ACC112 (cell line): ENCODE measurements at regions not wholly inside any gene's neighbourhood (a gene's known extent, or its start where the extent isn't known, plus 50 kb on each side); places are given as distances from the start of the nearest gene placed in this dataset.

Experiments used
- H2AFZ ChIP-seq: fragments of 200-600 bp; sonication (generic); one replicate; pipeline ENCODE4 v1.6.0; 2017; ENCODE audit warnings: antibody characterized with exemption, low read length; ENCODE audit not compliant: unreplicated experiment
- H3K27ac ChIP-seq: fragments of 200-600 bp; sonication (generic); 2 replicates; pipeline ENCODE4 v1.5.1; 2014; ENCODE audit warnings: low read depth, mild to moderate bottlenecking, antibody characterized with exemption, low read length, moderate library complexity
- H3K27me3 ChIP-seq: fragments of 200-600 bp; sonication (generic); 2 replicates; pipeline ENCODE4 v1.6.1; 2014; ENCODE audit warnings: mild to moderate bottlenecking, antibody characterized with exemption, low read length, moderate library complexity, mixed read lengths; ENCODE audit not compliant: insufficient read depth
- H3K36me3 ChIP-seq: fragments of 200-600 bp; sonication (generic); 2 replicates; pipeline ENCODE4 v1.6.1; 2016; ENCODE audit warnings: mild to moderate bottlenecking, antibody characterized with exemption, low read length, moderate library complexity, mixed read lengths; ENCODE audit not compliant: insufficient read depth
- H3K4me1 ChIP-seq: fragments of 200-600 bp; sonication (generic); one replicate; pipeline ENCODE4 v1.6.1; 2016; ENCODE audit warnings: low read length, mixed read lengths; ENCODE audit not compliant: insufficient read depth, unreplicated experiment, control insufficient read depth
- H3K4me3 ChIP-seq: fragments of 200-600 bp; sonication (generic); 2 replicates; pipeline ENCODE4 v1.5.1; 2014; ENCODE audit warnings: mild to moderate bottlenecking, low read depth, low read length
- H3K79me2 ChIP-seq: fragments of 200-600 bp; sonication (generic); one replicate; pipeline ENCODE4 v1.6.0; 2016; ENCODE audit warnings: low read length; ENCODE audit not compliant: control insufficient read depth, unreplicated experiment, insufficient read depth

DNA sequence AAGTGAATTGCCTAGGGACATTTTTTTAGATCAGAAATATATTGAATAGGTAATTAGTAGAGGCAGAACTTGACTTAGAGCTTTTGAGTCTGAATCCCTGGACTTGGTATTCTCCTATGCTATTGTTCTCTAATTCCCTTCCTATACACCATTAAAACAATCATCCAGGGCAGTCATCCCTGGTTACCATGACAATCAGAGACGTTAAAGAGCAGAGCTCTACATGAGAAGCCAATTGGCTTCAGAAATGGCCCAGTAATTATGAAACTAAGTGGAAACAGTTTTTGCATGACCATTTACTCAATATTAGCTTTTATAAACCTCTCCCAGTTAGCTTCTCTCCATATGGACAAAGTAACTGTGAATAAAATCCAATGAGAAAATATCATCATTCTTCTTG lies 182.1 kb upstream of the TP63 start:
- Histone ChIP-seq H3K79me2 (no peaks in the 10 kb centered on the region), H2AFZ (no peak overlapping the region), H3K4me1 (no peaks in the 10 kb centered on the region), H3K27me3 (no peaks in the 10 kb centered on the region), H3K36me3 (no peaks in the 10 kb centered on the region), H3K4me3 (no peak overlapping the region), H3K27ac (no peak overlapping the region)

DNA sequence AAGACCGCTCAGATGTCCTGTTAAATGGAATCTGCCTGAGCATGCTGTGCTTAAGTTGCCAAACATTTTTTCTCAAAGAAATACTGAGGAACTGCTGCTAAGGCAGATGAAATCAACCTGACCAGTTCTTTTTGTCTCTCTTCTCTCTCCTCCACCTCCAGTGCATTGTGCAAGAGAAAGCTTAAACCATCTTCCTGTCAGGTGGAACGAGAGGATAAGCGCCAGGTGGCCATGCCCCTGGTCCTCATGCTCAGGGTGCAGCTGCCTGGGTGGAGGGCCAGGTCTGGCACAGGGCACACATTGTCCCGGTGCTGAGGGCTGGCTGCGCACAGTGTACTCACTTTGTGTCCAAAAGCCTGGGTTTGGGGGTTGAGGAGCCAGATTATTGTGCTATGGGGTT lies 176.2 kb upstream of the TP63 start:
- no peaks in the 10 kb centered on the region for H3K27me3 ChIP-seq
- H3K79me2 ChIP-seq: no peaks in the 10 kb centered on the region
- H3K36me3 ChIP-seq: no peaks in the 10 kb centered on the region
- no peak overlapping the region for H3K4me3 ChIP-seq
- H3K4me1 ChIP-seq: no peaks in the 10 kb centered on the region
- H2AFZ ChIP-seq: no peak overlapping the region
- H3K27ac ChIP-seq: no peak overlapping the region

DNA sequence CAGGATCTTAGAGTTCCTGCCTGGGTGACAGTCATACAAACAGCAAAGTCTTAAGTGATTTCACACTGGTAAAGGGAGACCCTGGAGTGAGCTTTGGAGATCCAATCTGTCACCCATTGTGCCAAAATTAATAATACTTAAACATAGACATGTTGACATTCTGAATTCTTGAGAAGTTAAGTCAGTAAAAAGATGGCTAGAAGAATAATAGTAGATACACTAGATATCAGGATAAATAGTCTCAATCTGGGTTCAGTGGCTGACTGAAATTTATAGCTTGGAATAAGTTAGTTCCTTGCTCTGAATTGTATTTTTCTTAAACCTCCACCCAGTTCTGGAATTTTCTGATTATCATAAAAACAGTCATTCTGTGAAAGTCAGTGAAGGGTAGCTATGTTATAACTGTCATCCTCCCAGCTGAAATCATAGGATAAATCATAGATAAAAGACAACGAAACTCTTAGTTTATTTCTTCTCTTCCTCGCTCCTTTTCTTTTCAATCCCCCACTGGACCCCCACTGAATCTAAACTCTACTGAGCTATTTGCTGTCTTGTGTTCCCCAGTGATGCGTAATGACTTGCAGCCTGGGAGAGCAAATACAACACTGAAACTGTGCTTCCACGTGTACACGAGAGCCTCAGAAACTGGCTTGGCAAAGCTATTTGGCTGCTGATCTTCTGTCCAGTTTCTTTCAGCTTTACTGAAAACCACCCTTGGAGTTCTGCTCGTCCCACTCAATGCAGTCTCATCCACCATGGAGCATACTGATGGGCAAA lies 175.4 kb upstream of the TP63 start:
- Histone ChIP-seq H2AFZ (no peak overlapping the region), H3K36me3 (no peaks in the 10 kb centered on the region), H3K27me3 (no peaks in the 10 kb centered on the region), H3K79me2 (no peaks in the 10 kb centered on the region), H3K27ac (no peak overlapping the region), H3K4me3 (no peak overlapping the region), H3K4me1 (no peaks in the 10 kb centered on the region)

DNA sequence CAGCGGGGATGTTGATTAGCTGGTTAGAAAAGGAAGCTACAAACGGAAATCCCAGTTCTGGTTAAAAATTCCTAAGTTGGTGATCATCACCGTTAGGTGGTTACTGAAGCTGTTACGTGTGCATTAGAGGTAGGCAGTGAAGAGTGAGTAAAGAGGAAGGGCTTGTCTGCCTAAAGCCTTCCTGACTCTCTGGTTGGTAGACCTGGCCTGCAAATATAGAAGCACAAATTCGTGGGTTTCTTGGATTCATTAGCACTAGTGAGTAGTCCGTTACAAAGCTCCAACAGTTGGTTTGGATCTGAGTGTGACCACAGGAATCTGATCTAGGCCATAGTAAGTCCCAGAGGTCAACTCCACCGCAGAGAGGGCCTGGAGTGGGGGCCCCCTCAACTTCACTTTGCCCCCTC lies 174.0 kb upstream of the TP63 start:
- H2AFZ ChIP-seq: no peak overlapping the region
- no peak overlapping the region for H3K27ac ChIP-seq
- H3K27me3 ChIP-seq: no peaks in the 10 kb centered on the region
- no peaks in the 10 kb centered on the region for H3K4me1 ChIP-seq
- no peak overlapping the region for H3K4me3 ChIP-seq
- H3K36me3 ChIP-seq: no peaks in the 10 kb centered on the region
- no peaks in the 10 kb centered on the region for H3K79me2 ChIP-seq

DNA sequence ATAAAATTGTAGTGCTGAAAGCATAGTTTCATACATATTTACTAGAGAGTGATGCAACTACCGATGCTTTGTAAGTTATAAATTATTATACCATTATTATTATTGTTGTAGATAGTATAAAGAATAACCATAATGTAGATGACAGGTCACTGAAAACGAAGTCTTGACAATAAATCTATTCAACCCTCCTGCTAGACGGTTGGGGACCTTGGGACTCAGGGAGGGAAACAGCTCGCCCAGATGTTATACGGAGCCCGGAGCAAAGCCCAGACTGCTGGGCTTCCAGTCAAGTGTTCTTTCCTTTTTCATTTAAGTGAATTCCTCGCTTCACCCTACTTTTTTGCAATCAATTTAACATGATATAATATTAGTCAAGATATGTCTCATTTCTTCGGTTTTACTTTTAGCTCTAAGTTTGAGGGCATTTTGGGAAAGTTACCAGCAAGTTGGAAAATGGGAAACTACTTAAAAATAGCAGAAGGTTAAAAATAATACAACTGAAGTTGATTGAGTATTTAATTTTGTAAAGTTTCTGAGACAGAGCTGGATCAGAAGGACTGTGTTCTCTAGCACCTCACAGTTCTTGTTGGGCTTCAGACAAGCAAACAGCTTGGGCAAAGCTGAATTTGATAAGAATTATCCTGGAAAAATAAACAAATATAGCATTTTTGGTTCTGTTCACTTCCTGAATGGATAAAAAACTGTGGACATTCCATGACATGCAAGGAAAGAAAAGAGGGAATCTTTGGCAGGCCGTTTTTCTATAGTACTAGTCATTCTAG lies 173.4 kb upstream of the TP63 start:
- H3K4me1 ChIP-seq: no peaks in the 10 kb centered on the region
- H3K36me3 ChIP-seq: no peaks in the 10 kb centered on the region
- H3K27ac ChIP-seq: no peak overlapping the region
- no peaks in the 10 kb centered on the region for H3K27me3 ChIP-seq
- no peak overlapping the region for H2AFZ ChIP-seq
- H3K4me3 ChIP-seq: no peak overlapping the region
- no peaks in the 10 kb centered on the region for H3K79me2 ChIP-seq

DNA sequence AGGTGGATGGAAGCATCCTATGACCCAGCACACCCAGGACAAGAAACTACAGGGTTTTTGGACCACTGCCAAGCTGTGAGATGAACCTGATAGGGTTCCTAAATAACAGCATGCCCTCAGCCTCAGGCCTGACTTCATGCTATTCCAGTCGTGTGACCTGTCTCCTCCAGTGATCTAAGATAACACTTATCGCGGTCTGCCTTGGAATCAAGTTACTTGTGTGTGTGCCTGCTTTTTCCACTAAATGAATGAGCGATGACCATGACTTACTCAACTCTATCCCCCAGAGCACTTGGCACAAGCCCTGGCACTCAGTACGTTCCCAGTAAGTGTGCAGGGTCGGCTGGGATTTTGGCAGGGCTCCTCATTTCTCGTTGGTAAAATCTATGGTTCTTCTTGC lies 172.7 kb upstream of the TP63 start:
- H3K4me3 ChIP-seq: no peak overlapping the region
- H3K79me2 ChIP-seq: no peaks in the 10 kb centered on the region
- no peaks in the 10 kb centered on the region for H3K4me1 ChIP-seq
- no peaks in the 10 kb centered on the region for H3K27me3 ChIP-seq
- no peak overlapping the region for H2AFZ ChIP-seq
- H3K36me3 ChIP-seq: no peaks in the 10 kb centered on the region
- no peak overlapping the region for H3K27ac ChIP-seq

DNA sequence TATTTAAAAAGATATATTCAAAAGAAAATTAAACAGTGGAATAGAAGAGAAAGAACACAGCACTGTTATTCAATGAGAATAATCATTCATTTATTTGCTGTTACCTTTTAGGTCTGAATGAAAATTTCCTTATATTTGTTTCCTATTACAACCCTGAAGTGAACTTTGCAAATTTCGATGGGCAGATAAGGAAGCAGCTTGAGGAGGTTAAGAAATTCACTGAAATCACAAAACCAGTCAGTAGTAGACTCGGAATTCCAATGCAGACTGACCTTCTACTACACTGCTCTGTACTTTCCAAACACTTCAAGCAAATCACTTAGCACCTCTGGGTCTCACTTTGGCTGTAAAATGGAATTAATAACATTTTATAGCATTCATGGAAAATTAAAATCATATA lies 172.0 kb upstream of the TP63 start:
- no peak overlapping the region for H3K4me3 ChIP-seq
- H3K27me3 ChIP-seq: no peaks in the 10 kb centered on the region
- H3K27ac ChIP-seq: no peak overlapping the region
- H3K4me1 ChIP-seq: no peaks in the 10 kb centered on the region
- no peak overlapping the region for H2AFZ ChIP-seq
- no peaks in the 10 kb centered on the region for H3K79me2 ChIP-seq
- no peaks in the 10 kb centered on the region for H3K36me3 ChIP-seq

DNA sequence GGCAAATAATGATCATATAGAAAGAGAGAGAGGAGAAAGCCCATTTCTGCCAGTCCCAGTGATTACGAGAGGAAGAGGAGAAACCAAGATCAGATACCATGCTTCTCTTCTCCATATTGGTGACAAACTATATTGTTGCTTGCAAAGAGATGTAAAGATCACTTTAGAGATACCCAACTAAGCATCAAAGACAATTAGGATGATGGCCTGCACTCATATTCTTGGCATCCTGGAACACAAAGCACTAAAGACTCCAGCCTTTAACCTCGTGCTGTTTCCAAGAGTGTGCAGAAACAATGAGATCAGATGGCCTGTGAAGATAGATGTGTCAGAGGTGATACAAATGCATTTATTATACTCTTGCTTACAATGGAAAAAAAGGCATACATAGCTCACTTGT lies 170.7 kb upstream of the TP63 start:
- Histone ChIP-seq H3K4me3 (no peak overlapping the region), H3K79me2 (no peaks in the 10 kb centered on the region), H3K27ac (no peak overlapping the region), H3K27me3 (no peaks in the 10 kb centered on the region), H3K4me1 (no peaks in the 10 kb centered on the region), H3K36me3 (no peaks in the 10 kb centered on the region), H2AFZ (no peak overlapping the region)

DNA sequence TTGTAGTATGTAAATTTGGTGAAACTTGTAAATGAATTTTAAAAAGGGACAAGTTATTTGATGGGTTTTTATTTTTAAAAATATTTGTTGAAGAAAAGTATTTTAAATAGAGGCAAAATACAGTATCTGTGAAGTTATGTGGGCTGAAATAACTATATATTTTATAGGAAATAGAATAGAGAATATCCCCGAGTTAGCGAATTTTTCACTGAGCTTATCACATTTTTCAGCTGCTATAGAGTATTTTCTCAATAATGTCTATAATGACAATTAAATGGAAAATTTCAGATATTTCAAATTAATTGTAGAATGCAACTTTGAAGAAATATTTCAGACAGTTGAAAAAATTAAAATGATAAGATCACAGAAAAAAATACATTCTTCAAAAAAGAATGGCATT lies 166.4 kb upstream of the TP63 start:
- no peaks in the 10 kb centered on the region for H3K36me3 ChIP-seq
- H2AFZ ChIP-seq: no peak overlapping the region
- no peaks in the 10 kb centered on the region for H3K79me2 ChIP-seq
- H3K27me3 ChIP-seq: no peaks in the 10 kb centered on the region
- no peak overlapping the region for H3K4me3 ChIP-seq
- H3K4me1 ChIP-seq: no peaks in the 10 kb centered on the region
- H3K27ac ChIP-seq: no peak overlapping the region

DNA sequence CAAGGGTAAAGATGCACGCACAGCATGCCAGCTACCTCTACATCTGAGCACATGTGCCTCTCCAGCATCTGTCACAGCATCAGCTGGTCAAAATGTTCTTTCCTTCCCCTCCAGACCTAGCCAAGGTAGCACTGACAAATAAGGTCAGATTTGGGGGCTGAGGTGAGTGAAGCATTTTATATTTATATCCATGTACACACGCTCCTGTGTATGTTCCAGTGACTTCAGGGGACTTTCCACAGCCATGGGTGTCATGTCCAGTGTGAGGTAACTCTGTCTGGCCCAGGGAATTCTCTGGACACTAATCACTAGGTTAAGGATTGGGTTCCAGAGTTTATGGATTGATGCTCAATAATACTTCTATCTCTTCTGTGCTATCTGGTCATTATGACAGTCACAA lies 165.2 kb upstream of the TP63 start:
- H3K27ac ChIP-seq: no peak overlapping the region
- H2AFZ ChIP-seq: no peak overlapping the region
- H3K4me1 ChIP-seq: no peaks in the 10 kb centered on the region

DNA sequence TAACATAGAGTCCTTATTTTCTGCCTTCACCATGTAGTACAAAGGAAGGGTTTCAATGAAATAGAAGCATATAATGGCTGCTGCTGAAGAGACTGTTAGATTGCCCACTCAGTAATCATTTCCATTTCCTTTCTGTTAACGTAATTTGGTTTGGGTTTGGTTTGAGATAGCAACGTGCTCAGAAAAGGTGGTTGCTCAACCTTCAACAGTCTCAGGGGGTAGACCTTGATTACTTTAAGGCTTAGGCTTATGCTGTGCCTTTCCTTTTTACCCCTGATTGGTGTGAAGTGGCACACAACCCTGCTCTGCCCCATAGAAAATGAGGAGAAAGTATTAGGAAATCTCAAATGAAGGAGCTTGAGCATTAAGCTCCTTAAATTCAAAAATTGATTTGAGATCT lies 163.7 kb upstream of the TP63 start:
- Histone ChIP-seq H3K27ac (no peak overlapping the region), H2AFZ (no peak overlapping the region)

More for the DNA sequence above, 165.2 kb upstream of the TP63 start:
- H3K79me2 ChIP-seq: no peaks in the 10 kb centered on the region
- no peaks in the 10 kb centered on the region for H3K27me3 ChIP-seq
- H3K36me3 ChIP-seq: no peaks in the 10 kb centered on the region
- no peak overlapping the region for H3K4me3 ChIP-seq

More for the DNA sequence above, 163.7 kb upstream of the TP63 start:
- no peaks in the 10 kb centered on the region for H3K4me1 ChIP-seq
- no peaks in the 10 kb centered on the region for H3K27me3 ChIP-seq
- no peaks in the 10 kb centered on the region for H3K79me2 ChIP-seq
- H3K36me3 ChIP-seq: no peaks in the 10 kb centered on the region
- no peak overlapping the region for H3K4me3 ChIP-seq
